SK-N-MC (cell line): ENCODE measurements at regions not wholly inside any gene's neighbourhood (a gene's known extent, or its start where the extent isn't known, plus 50 kb on each side); places are given as distances from the start of the nearest gene placed in this dataset.

Experiments
- DNase-seq: peaks from one replicate; pipeline ENCODE4 v3.0.0-alpha.2; 2011; ENCODE audit warnings: low read depth, low spot score
- H3K27ac ChIP-seq: fragments of 200-600 bp; sonication (generic); 2 replicates; pipeline ENCODE4 v1.5.1; 2016; ENCODE audit warnings: mixed run types
- H3K36me3 ChIP-seq: fragments of 200-600 bp; sonication (generic); 2 replicates; pipeline ENCODE4 v1.6.1; 2017; ENCODE audit warnings: antibody characterized with exemption, low read length, mixed read lengths; ENCODE audit not compliant: insufficient read depth
- H3K4me3 ChIP-seq: fragments of 200-600 bp; sonication (generic); 2 replicates; pipeline ENCODE4 v1.5.1; 2016
- H3K9ac ChIP-seq: fragments of 200-600 bp; sonication (generic); 2 replicates; pipeline ENCODE4 v1.8.0; 2017; ENCODE audit warnings: mixed run types, mixed read lengths; ENCODE audit not compliant: insufficient read length
- H3K9me3 ChIP-seq: fragments of 200-600 bp; sonication (generic); 2 replicates; pipeline ENCODE4 v1.6.1; 2017; ENCODE audit warnings: low read depth, mild to moderate bottlenecking, antibody characterized with exemption, low read length, moderate library complexity, mixed read lengths
- EZH2 ChIP-seq: fragments of 200-600 bp; sonication (generic); IDR thresholded peaks from one replicate; pipeline ENCODE4 v1.6.1; 2017; ENCODE audit warnings: antibody characterized with exemption
- FOXP2 ChIP-seq: optimal IDR thresholded peaks from 2 replicates; pipeline ENCODE3; 2011; ENCODE audit warnings: mild to moderate bottlenecking, moderate library complexity; ENCODE audit not compliant: insufficient read depth; ENCODE audit errors: extremely low read length, control extremely low read depth
- POLR2AphosphoS5 ChIP-seq: IDR thresholded peaks from 2 replicates; pipeline ENCODE4 v1.6.1; 2012; ENCODE audit warnings: mild to moderate bottlenecking, low read depth, low read length, borderline replicate concordance

DNA sequence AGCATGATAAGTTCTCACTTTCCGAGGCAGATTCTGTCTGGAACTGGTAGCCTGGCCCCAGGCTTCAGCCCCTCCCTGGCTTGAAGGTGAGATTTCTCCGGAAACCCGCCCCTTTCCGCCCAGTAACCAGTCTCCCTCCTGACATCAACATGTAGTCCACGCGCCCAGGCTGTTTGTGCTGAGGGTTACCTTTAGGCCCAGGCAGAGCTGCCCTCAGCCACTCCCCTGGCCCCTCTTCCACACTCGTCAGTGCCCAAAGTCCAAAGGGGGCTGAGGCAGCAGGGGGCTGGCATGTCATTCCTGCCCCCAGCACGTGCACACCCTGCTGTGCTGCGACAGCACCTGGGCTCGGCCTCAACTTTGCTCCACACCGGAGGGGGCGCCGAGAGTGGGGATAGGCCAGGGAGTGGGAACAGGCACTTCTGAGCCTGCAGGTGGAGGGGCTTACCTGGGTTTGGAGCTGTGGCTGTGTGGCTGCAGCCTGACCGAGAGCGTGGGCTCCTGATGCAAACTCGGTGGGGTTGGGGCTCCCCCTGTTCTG is 69.5 kb upstream of the ANK2 start:
- Histone ChIP-seq H3K36me3 (no peaks in the 10 kb centered on the region), H3K9ac (no peak overlapping the region), H3K4me3 (no peak overlapping the region), H3K9me3 (no peaks in the 10 kb centered on the region), H3K27ac (no peak overlapping the region)
- no peak for TF ChIP-seq FOXP2
- TF ChIP-seq POLR2AphosphoS5, result no peak
- no peak for TF ChIP-seq EZH2
- no peak for DNase-seq

DNA sequence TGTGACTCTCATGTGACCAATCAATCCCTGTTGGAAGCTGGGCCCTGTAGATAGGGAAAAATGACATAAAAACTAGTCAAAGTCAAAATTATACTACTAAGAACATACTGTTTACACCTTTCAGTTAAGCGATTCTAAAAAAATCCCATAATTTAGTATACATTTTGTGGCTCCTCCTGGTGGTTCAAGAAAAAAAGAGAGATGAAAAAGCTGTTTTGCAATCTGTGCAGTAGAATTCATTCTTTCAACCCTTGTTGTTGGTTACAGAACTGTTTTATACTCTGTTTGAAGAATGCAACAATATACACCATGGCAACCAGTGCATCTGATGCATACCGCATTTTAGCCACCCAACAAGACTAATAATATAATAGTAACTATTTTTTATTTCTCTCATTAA is 66.8 kb upstream of the ANK2 start:
- no peaks in the 10 kb centered on the region for H3K9me3 ChIP-seq
- no peak overlapping the region for H3K4me3 ChIP-seq
- no peak for TF ChIP-seq FOXP2
- TF ChIP-seq POLR2AphosphoS5, result no peak
- TF ChIP-seq EZH2, result no peak
- H3K36me3 ChIP-seq, result no peaks in the 10 kb centered on the region
- H3K27ac ChIP-seq, result no peak overlapping the region
- no peak for DNase-seq
- no peak overlapping the region for H3K9ac ChIP-seq

DNA sequence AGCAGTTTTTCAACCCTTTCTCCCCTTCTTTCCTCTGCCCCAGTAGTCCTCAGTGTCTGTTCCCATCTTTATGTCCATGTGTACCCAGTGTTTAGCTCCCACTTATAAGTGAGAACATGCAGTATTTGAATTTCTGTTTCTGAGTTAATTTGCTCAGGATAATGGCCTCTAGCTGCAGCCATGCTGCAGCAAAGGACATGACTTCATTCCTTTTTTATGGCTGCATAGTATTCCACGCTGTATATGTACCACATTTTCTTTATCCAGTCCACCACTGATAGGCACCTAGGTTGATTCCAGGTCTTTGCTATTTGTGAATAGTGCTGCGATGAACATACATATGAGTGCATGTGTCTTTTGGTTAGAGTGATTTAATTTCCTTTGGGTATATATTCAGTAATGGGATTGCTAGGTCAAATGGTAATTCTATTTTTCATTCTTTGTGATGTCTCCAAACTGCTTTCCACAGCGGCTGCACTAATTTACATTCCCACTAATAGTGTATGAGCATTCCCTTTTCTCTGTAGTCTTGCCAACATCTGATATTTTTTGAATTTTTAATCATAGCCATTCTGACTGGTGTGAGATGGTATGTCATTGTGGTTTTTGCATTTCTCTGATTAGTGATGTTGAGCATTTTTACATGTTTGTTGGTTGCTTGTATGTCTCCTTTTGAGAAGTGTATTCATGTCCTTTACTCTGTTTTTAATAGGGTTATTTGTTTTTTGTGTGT is 54.6 kb upstream of the ANK2 start:
- no peak for DNase-seq
- no peaks in the 10 kb centered on the region for H3K36me3 ChIP-seq
- TF ChIP-seq POLR2AphosphoS5 (no peak), FOXP2 (no peak), EZH2 (no peak)
- no peaks in the 10 kb centered on the region for H3K9me3 ChIP-seq
- H3K4me3 ChIP-seq, result no peak overlapping the region
- no peak overlapping the region for H3K27ac ChIP-seq
- H3K9ac ChIP-seq, result no peak overlapping the region
